ENCODE measurements at regions not wholly inside any gene's neighbourhood (a gene's known extent, or its start where the extent isn't known, plus 50 kb on each side); places are given as distances from the start of the nearest gene placed in this dataset.

- TF ChIP-seq EP300 (IDR thresholded peaks at IDR 0.05): no peak
- TF ChIP-seq POLR2AphosphoS5 (IDR thresholded peaks at IDR 0.05): no peak
- TF ChIP-seq POLR2A (IDR thresholded peaks at IDR 0.05; ENCODE audit: low read depth): no peak
- no peak for TF ChIP-seq CTCF (IDR thresholded peaks at IDR 0.05)
- Histone ChIP-seq H3K4me1 (peaks cover 0 to 29% (median 20%) of the 10 kb centered on the region in 4 donors), H3K27me3 (peaks cover 0 to 4% (median 0%) of the 10 kb centered on the region in 4 donors), H3K36me3 (no peaks in the 10 kb centered on the region), H3K9me3 (no peaks in the 10 kb centered on the region), H3K27ac (replicated peaks in 1 of 4) (no peak overlapping the region), H3K4me3 (no peak overlapping the region)
- 94% methylated on average over 3 of the region's 4 CpGs for WGBS
- no peak for DNase-seq (ENCODE audit: extremely low spot score)
- intact Hi-C loops (cut with DNase I): no loop called here
These were observed 108.6 kb upstream of the ERCC6L2 start for GRCh38 chr9:95766906-95767305.

- Histone ChIP-seq H3K9me3 (no peaks in the 10 kb centered on the region), H3K27me3 (no peaks in the 10 kb centered on the region), H3K27ac (replicated peaks in 1 of 4) (peak overlapping the region in 3 of 4 donors; percentile 39 to 53 (median 44)), H3K4me3 (peak overlapping the region; percentile 30 to 46 (median 36)), H3K4me1 (peaks cover 0 to 16% (median 9%) of the 10 kb centered on the region in 4 donors), H3K36me3 (no peaks in the 10 kb centered on the region)
- TF ChIP-seq EP300 (IDR thresholded peaks at IDR 0.05) (no peak), CTCF (IDR thresholded peaks at IDR 0.05) (no peak), POLR2A (IDR thresholded peaks at IDR 0.05; ENCODE audit: low read depth) (no peak), POLR2AphosphoS5 (IDR thresholded peaks at IDR 0.05) (no peak)
- intact Hi-C loops (cut with DNase I): no loop called here
- WGBS: 34% methylated on average over 19 of the region's 19 CpGs
- no peak for DNase-seq (ENCODE audit: extremely low spot score)
These were observed 110.8 kb upstream of the ERCC6L2 start for GRCh38 chr9:95764533-95765319.

DNA sequence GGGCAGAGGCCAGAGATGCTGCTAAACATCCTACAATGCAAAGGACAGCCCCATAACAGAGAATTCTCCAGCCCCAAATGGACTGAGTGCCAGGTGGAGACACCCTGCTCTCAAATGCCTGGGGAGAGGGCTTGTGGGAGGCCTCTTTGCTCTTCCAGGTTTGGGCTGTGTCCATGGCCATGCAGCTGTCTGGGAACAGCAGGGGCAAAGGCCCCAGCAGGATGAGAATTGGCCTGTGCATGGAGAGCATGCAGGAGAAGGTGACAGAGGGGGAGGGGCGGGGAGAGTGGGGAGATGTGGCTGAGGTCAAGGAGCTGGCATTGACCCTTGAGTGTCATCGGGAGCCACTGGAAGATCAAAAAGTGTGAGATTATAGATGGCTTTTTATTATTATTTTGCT lies 111.5 kb upstream of the ERCC6L2 start:
- Histone ChIP-seq H3K4me1 (peaks cover 0 to 16% (median 9%) of the 10 kb centered on the region in 4 donors), H3K27ac (replicated peaks in 1 of 4) (peak overlapping the region in 1 of 4 donors; percentile 53), H3K9me3 (no peaks in the 10 kb centered on the region), H3K27me3 (no peaks in the 10 kb centered on the region), H3K4me3 (no peak overlapping the region), H3K36me3 (no peaks in the 10 kb centered on the region)
- TF ChIP-seq POLR2A (IDR thresholded peaks at IDR 0.05; ENCODE audit: low read depth): no peak
- TF ChIP-seq EP300 (IDR thresholded peaks at IDR 0.05): no peak
- TF ChIP-seq POLR2AphosphoS5 (IDR thresholded peaks at IDR 0.05): no peak
- TF ChIP-seq CTCF (IDR thresholded peaks at IDR 0.05): no peak
- 84% methylated on average over 2 of the region's 2 CpGs for WGBS
- no peak for DNase-seq (ENCODE audit: extremely low spot score)
- intact Hi-C loops (cut with DNase I): no loop called here

DNA sequence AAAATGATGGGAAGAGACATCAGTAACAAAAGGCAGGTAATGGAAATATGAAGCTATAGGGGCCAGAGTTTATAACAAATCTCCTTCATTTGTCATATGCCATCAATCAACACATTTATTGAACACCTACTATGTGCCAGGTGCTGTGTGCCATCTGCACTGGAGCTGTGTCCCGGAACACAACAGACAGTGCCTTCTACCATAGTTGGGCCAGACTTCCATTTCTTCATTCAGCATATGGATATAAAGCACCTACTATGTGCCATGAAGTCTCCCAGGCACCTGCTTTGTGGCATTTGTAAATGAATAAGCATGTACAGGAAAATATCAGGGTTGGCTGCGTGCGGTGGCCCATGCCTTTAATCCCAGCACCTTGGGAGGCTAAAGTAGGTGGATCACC lies 112.5 kb upstream of the ERCC6L2 start:
- intact Hi-C loops (cut with DNase I): no loop called here
- TF ChIP-seq EP300 (IDR thresholded peaks at IDR 0.05) (no peak), CTCF (IDR thresholded peaks at IDR 0.05) (no peak), POLR2A (IDR thresholded peaks at IDR 0.05; ENCODE audit: low read depth) (no peak), POLR2AphosphoS5 (IDR thresholded peaks at IDR 0.05) (no peak)
- Histone ChIP-seq H3K27ac (replicated peaks in 1 of 4) (no peak overlapping the region), H3K36me3 (no peaks in the 10 kb centered on the region), H3K4me3 (no peak overlapping the region), H3K4me1 (peaks cover 0 to 17% (median 11%) of the 10 kb centered on the region in 4 donors), H3K9me3 (no peaks in the 10 kb centered on the region), H3K27me3 (no peaks in the 10 kb centered on the region)
- 100% methylated on average over 3 of the region's 3 CpGs for WGBS
- no peak for DNase-seq (ENCODE audit: extremely low spot score)
